WERI-Rb-1 (cell line): ENCODE measurements at regions not wholly inside any gene's neighbourhood (a gene's known extent, or its start where the extent isn't known, plus 50 kb on each side); places are given as distances from the start of the nearest gene placed in this dataset.

Experiments
- DNase-seq: peaks from one replicate; pipeline ENCODE4 v3.0.0-alpha.2; 2020
- H3K27ac ChIP-seq: fragments of 250-450 bp; sonication (Bioruptor Pico); 2 replicates; pipeline ENCODE4 v1.5.1; 2020; ENCODE audit warnings: mild to moderate bottlenecking, moderate library complexity
- H3K27me3 ChIP-seq: fragments of 250-450 bp; sonication (Bioruptor Pico); 2 replicates; pipeline ENCODE4 v1.5.1; 2021; ENCODE audit warnings: mild to moderate bottlenecking, low read depth, moderate library complexity; ENCODE audit not compliant: insufficient read depth, severe bottlenecking
- H3K36me3 ChIP-seq: fragments of 250-450 bp; sonication (Bioruptor Pico); 2 replicates; pipeline ENCODE4 v1.5.1; 2020; ENCODE audit warnings: mild to moderate bottlenecking, moderate library complexity
- H3K4me3 ChIP-seq: 2 replicates; pipeline ENCODE4 v1.5.1; 2011; ENCODE audit warnings: low read depth, mild to moderate bottlenecking, control low read depth, low read length
- H3K9me3 ChIP-seq: fragments of 250-450 bp; sonication (Bioruptor Pico); 2 replicates; pipeline ENCODE4 v1.5.1; 2021; ENCODE audit warnings: mild to moderate bottlenecking, moderate library complexity; ENCODE audit not compliant: severe bottlenecking
- TF ChIP-seq, protein P1 (sequence below): IDR thresholded peaks from 2 replicates; pipeline ENCODE4 v1.5.1; 2011; ENCODE audit warnings: low read depth, mild to moderate bottlenecking, control low read depth, inconsistent platforms, low read length

DNA sequence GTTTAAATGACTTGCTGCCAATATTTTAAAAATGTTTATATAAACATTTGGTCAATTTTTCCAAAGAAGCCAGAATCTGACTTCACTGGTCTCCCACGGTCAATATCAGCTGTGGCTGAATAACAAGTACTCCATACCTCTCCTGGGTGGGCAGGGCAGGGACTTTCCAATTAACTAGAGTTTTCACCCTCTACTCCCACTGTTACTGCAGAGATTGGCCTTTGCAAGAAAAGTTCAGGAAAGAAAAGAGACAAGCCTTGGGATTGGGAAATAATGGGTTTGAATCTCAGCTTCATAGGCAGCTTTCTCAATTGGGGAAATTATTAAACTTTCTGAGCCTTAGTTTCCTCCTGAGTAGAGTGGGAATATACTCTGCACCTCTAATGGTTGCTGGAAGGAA, 236.9 kb downstream of the PRL start:
- TF ChIP-seq, protein P1, sequence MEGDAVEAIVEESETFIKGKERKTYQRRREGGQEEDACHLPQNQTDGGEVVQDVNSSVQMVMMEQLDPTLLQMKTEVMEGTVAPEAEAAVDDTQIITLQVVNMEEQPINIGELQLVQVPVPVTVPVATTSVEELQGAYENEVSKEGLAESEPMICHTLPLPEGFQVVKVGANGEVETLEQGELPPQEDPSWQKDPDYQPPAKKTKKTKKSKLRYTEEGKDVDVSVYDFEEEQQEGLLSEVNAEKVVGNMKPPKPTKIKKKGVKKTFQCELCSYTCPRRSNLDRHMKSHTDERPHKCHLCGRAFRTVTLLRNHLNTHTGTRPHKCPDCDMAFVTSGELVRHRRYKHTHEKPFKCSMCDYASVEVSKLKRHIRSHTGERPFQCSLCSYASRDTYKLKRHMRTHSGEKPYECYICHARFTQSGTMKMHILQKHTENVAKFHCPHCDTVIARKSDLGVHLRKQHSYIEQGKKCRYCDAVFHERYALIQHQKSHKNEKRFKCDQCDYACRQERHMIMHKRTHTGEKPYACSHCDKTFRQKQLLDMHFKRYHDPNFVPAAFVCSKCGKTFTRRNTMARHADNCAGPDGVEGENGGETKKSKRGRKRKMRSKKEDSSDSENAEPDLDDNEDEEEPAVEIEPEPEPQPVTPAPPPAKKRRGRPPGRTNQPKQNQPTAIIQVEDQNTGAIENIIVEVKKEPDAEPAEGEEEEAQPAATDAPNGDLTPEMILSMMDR: no peak
- Histone ChIP-seq H3K27ac (no peak overlapping the region), H3K36me3 (no peaks in the 10 kb centered on the region), H3K4me3 (no peak overlapping the region), H3K9me3 (no peaks in the 10 kb centered on the region), H3K27me3 (no peaks in the 10 kb centered on the region)
- DNase-seq: no peak

DNA sequence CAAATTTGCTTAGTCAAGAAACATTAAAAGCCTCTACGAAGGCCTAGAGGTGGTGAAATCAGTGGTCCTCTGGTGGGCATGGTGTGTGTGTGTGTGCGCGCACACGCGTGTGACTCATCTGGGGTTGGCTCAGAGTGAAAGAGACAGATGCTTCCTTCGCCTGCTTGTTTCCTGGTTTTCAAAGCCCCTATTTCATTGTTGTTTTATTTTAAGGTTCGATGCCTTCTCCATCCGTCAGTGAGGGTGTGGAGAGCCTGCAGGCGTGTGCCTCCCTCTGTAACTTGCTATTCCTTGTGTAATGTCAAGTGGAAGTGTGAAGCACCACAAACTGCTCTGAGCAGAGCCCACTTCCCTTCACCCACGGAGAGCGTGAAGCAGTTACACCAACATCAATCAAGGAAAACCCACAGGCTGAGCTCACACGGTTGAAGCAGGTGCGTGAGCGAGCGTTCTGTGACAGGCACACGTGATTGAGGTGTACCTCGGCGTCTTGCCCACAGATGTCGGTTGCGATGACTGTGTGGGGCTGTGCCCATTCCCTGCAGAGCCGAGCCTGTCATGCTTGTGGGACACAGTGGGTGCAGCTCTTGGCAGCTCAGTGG, 233.9 kb downstream of the PRL start:
- Histone ChIP-seq H3K9me3 (no peaks in the 10 kb centered on the region), H3K4me3 (no peak overlapping the region), H3K27me3 (no peaks in the 10 kb centered on the region), H3K36me3 (no peaks in the 10 kb centered on the region), H3K27ac (no peak overlapping the region)
- DNase-seq: no peak
- TF ChIP-seq, protein P1: no peak

DNA sequence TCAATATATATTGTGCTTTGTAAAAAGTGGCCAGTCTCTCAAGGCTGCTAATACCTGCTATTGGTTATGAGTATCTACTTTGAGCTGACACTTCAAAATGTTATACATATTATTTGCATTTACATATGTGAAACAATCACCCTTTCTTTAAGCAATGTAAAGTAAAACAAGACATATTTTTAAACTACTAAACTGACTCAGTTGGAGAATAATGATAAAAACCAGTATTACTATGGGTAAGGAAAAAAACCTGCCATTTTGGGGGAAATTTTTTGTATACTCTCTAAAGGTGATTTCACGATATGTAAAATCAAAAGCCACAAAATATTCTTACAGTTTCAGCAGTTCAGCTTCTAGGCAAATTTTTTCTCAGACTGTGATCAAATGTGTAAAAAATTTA, 232.3 kb downstream of the PRL start:
- TF ChIP-seq, protein P1: no peak
- Histone ChIP-seq H3K9me3 (no peaks in the 10 kb centered on the region), H3K27me3 (no peaks in the 10 kb centered on the region), H3K4me3 (no peak overlapping the region), H3K36me3 (no peaks in the 10 kb centered on the region), H3K27ac (no peak overlapping the region)
- DNase-seq: no peak

DNA sequence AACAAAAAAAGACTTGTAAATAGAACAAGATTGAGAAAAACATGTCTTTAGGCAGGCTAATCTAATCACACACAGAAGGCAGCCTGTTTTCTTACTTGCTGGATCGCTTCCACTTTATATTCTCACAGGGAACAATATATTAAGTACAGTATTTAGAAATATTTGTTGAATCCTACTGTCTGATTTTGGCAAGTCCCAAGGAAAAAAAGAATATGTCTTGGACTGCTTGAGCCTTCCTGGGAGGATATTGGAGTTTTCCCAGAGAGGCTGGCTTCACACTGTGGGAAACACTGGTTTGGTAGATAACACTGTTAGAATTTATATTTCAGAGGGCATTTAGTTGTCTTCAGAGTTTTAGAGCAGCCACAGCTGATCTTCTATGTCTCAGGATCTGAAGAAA, 229.7 kb downstream of the PRL start:
- no peaks in the 10 kb centered on the region for H3K27me3 ChIP-seq
- H3K27ac ChIP-seq: no peak overlapping the region
- no peak overlapping the region for H3K4me3 ChIP-seq
- TF ChIP-seq, protein P1: no peak
- H3K9me3 ChIP-seq: no peaks in the 10 kb centered on the region
- no peaks in the 10 kb centered on the region for H3K36me3 ChIP-seq
- DNase-seq: no peak

DNA sequence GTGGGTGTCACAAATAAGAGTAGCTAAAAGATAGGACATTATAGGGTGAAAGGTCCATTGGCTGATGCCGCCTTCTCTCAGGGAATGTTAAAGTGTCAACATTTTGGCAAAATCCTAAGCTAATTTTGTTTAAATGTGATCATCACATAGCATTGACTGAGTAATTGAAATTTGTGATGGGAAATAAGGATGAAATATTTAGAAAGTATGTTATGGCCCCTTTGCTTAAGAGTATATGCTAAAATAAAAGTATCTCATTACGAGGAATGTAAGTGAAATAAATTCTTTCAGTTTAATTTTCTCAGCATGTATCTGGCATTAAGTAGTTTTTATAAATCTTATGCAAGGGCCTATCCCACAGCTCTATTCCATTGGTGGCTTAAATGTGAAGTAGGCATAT, 229.2 kb downstream of the PRL start:
- DNase-seq: no peak
- H3K9me3 ChIP-seq: no peaks in the 10 kb centered on the region
- TF ChIP-seq, protein P1: no peak
- H3K27me3 ChIP-seq: no peaks in the 10 kb centered on the region
- H3K27ac ChIP-seq: no peak overlapping the region
- H3K4me3 ChIP-seq: no peak overlapping the region
- no peaks in the 10 kb centered on the region for H3K36me3 ChIP-seq
